ENCODE measurements at regions not wholly inside any gene's neighbourhood (a gene's known extent, or its start where the extent isn't known, plus 50 kb on each side); places are given as distances from the start of the nearest gene placed in this dataset.

GRCh38 chr10:44845361-44846175, 65.6 kb upstream of the TMEM72 start:
- Histone ChIP-seq H3K27me3 (ENCODE audit: control insufficient read depth in 2 of 2, insufficient read depth in 1 of 2, low read length in 1 of 2) (no peaks in the 10 kb centered on the region), H3K4me3 (ENCODE audit: low read length in 2 of 2) (no peak overlapping the region), H3K4me1 (ENCODE audit: control insufficient read depth in 2 of 2, insufficient read depth in 2 of 2, low read length in 2 of 2) (no peaks in the 10 kb centered on the region), H3K36me3 (ENCODE audit: control insufficient read depth in 2 of 2, insufficient read depth in 2 of 2, low read length in 1 of 2) (no peaks in the 10 kb centered on the region), H3K27ac (ENCODE audit: low read depth in 1 of 2, low read length in 1 of 2) (no peak overlapping the region), H3K9me3 (ENCODE audit: control insufficient read depth in 2 of 2, insufficient read depth in 1 of 2, low read length in 1 of 2) (no peaks in the 10 kb centered on the region)
- 90% methylated on average over 6 of the region's 6 CpGs for WGBS
- no peak for DNase-seq (ENCODE audit: low read depth in 6 of 9, low spot score in 9 of 9)

DNA sequence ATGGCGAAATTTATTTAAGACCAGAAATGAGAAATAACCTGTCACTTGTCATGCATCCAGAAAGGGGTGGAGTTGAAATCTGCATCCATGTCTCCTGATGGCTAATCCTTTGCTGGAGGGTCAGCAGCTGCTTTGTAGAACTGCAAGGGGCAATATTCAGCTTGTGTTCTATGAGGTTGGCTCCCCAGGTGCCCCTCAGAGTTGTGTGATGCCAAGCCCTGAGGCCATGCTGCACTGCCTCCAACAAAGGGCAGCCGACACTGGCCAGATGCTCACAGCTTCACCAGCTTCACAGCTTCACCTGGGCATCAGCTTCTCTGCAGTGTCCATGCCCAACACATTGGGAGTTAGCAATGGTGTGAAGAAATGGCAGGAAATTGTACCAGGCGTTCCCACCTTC, 64.0 kb upstream of the TMEM72 start:
- DNase-seq (ENCODE audit: low read depth in 6 of 9, low spot score in 9 of 9): no peak
- Histone ChIP-seq H3K4me1 (ENCODE audit: control insufficient read depth in 2 of 2, insufficient read depth in 2 of 2, low read length in 2 of 2) (no peaks in the 10 kb centered on the region), H3K36me3 (ENCODE audit: control insufficient read depth in 2 of 2, insufficient read depth in 2 of 2, low read length in 1 of 2) (no peaks in the 10 kb centered on the region), H3K27me3 (ENCODE audit: control insufficient read depth in 2 of 2, insufficient read depth in 1 of 2, low read length in 1 of 2) (no peaks in the 10 kb centered on the region), H3K9me3 (ENCODE audit: control insufficient read depth in 2 of 2, insufficient read depth in 1 of 2, low read length in 1 of 2) (no peaks in the 10 kb centered on the region), H3K4me3 (ENCODE audit: low read length in 2 of 2) (no peak overlapping the region), H3K27ac (ENCODE audit: low read depth in 1 of 2, low read length in 1 of 2) (no peak overlapping the region)
- WGBS: 100% methylated on average over 3 of the region's 3 CpGs

DNA sequence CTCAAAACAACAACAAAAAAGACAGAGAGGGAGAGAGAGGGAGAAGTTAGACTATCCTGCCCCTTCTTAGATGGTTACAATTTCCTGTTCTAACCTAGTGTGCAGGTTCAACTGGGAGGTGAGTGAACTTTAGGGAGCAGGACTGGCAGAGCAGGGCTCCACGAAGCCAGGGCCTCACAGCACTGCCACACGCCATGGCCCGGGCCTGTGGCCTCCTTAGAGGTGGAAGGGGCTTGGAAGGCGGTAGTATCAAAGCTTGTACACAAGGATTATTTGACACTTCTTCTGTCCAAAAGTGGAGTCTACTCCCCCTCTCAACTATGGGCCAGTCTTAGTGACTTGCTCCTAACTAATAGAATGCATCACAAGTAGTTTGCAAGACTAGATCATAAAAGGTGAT, 62.9 kb upstream of the TMEM72 start:
- H3K27me3 ChIP-seq (ENCODE audit: control insufficient read depth in 2 of 2, insufficient read depth in 1 of 2, low read length in 1 of 2): no peaks in the 10 kb centered on the region
- H3K27ac ChIP-seq (ENCODE audit: low read depth in 1 of 2, low read length in 1 of 2): no peak overlapping the region
- no peaks in the 10 kb centered on the region for H3K36me3 ChIP-seq (ENCODE audit: control insufficient read depth in 2 of 2, insufficient read depth in 2 of 2, low read length in 1 of 2)
- 96% methylated on average over 4 of the region's 4 CpGs for WGBS
- no peak for DNase-seq (ENCODE audit: low read depth in 6 of 9, low spot score in 9 of 9)
- no peaks in the 10 kb centered on the region for H3K9me3 ChIP-seq (ENCODE audit: control insufficient read depth in 2 of 2, insufficient read depth in 1 of 2, low read length in 1 of 2)
- H3K4me3 ChIP-seq (ENCODE audit: low read length in 2 of 2): no peak overlapping the region
- H3K4me1 ChIP-seq (ENCODE audit: control insufficient read depth in 2 of 2, insufficient read depth in 2 of 2, low read length in 2 of 2): no peaks in the 10 kb centered on the region

- peaks cover 0 to 3% of the 10 kb centered on the region in 2 donors for H3K27me3 ChIP-seq (ENCODE audit: control insufficient read depth in 2 of 2, insufficient read depth in 1 of 2, low read length in 1 of 2)
- H3K4me3 ChIP-seq (ENCODE audit: low read length in 2 of 2): no peak overlapping the region
- H3K27ac ChIP-seq (ENCODE audit: low read depth in 1 of 2, low read length in 1 of 2): no peak overlapping the region
- 92% methylated on average over 2 of the region's 2 CpGs for WGBS
- no peak for DNase-seq (ENCODE audit: low read depth in 6 of 9, low spot score in 9 of 9)
- H3K36me3 ChIP-seq (ENCODE audit: control insufficient read depth in 2 of 2, insufficient read depth in 2 of 2, low read length in 1 of 2): no peaks in the 10 kb centered on the region
- H3K4me1 ChIP-seq (ENCODE audit: control insufficient read depth in 2 of 2, insufficient read depth in 2 of 2, low read length in 2 of 2): no peaks in the 10 kb centered on the region
- no peaks in the 10 kb centered on the region for H3K9me3 ChIP-seq (ENCODE audit: control insufficient read depth in 2 of 2, insufficient read depth in 1 of 2, low read length in 1 of 2)
Observed at GRCh38 chr10:44849936-44850335, 61.2 kb upstream of the TMEM72 start.

- Histone ChIP-seq H3K4me1 (ENCODE audit: control insufficient read depth in 2 of 2, insufficient read depth in 2 of 2, low read length in 2 of 2) (no peaks in the 10 kb centered on the region), H3K27me3 (ENCODE audit: control insufficient read depth in 2 of 2, insufficient read depth in 1 of 2, low read length in 1 of 2) (peaks cover 0 to 4% of the 10 kb centered on the region in 2 donors), H3K9me3 (ENCODE audit: control insufficient read depth in 2 of 2, insufficient read depth in 1 of 2, low read length in 1 of 2) (no peaks in the 10 kb centered on the region), H3K4me3 (ENCODE audit: low read length in 2 of 2) (no peak overlapping the region), H3K36me3 (ENCODE audit: control insufficient read depth in 2 of 2, insufficient read depth in 2 of 2, low read length in 1 of 2) (no peaks in the 10 kb centered on the region), H3K27ac (ENCODE audit: low read depth in 1 of 2, low read length in 1 of 2) (no peak overlapping the region)
- DNase-seq (ENCODE audit: low read depth in 6 of 9, low spot score in 9 of 9): no peak
- 93% methylated on average over 8 of the region's 8 CpGs for WGBS
Observed at GRCh38 chr10:44850356-44850934, 60.7 kb upstream of the TMEM72 start.

GRCh38 chr10:44851413-44851812, 59.7 kb upstream of the TMEM72 start:
- H3K4me1 ChIP-seq (ENCODE audit: control insufficient read depth in 2 of 2, insufficient read depth in 2 of 2, low read length in 2 of 2): no peaks in the 10 kb centered on the region
- no peak for DNase-seq (ENCODE audit: low read depth in 6 of 9, low spot score in 9 of 9)
- no peaks in the 10 kb centered on the region for H3K36me3 ChIP-seq (ENCODE audit: control insufficient read depth in 2 of 2, insufficient read depth in 2 of 2, low read length in 1 of 2)
- WGBS: 98% methylated on average over 10 of the region's 10 CpGs
- H3K27ac ChIP-seq (ENCODE audit: low read depth in 1 of 2, low read length in 1 of 2): no peak overlapping the region
- H3K27me3 ChIP-seq (ENCODE audit: control insufficient read depth in 2 of 2, insufficient read depth in 1 of 2, low read length in 1 of 2): peaks cover 0 to 4% of the 10 kb centered on the region in 2 donors
- no peaks in the 10 kb centered on the region for H3K9me3 ChIP-seq (ENCODE audit: control insufficient read depth in 2 of 2, insufficient read depth in 1 of 2, low read length in 1 of 2)
- H3K4me3 ChIP-seq (ENCODE audit: low read length in 2 of 2): no peak overlapping the region

GRCh38 chr10:44851881-44852280, 59.3 kb upstream of the TMEM72 start:
- Histone ChIP-seq H3K9me3 (ENCODE audit: control insufficient read depth in 2 of 2, insufficient read depth in 1 of 2, low read length in 1 of 2) (no peaks in the 10 kb centered on the region), H3K27me3 (ENCODE audit: control insufficient read depth in 2 of 2, insufficient read depth in 1 of 2, low read length in 1 of 2) (peaks cover 0 to 4% of the 10 kb centered on the region in 2 donors), H3K4me3 (ENCODE audit: low read length in 2 of 2) (no peak overlapping the region), H3K27ac (ENCODE audit: low read depth in 1 of 2, low read length in 1 of 2) (no peak overlapping the region), H3K4me1 (ENCODE audit: control insufficient read depth in 2 of 2, insufficient read depth in 2 of 2, low read length in 2 of 2) (no peaks in the 10 kb centered on the region), H3K36me3 (ENCODE audit: control insufficient read depth in 2 of 2, insufficient read depth in 2 of 2, low read length in 1 of 2) (no peaks in the 10 kb centered on the region)
- DNase-seq (ENCODE audit: low read depth in 6 of 9, low spot score in 9 of 9): no peak
- 95% methylated on average over 8 of the region's 8 CpGs for WGBS

GRCh38 chr10:44853148-44853734, 57.9 kb upstream of the TMEM72 start:
- peak in 1 of 9 donors; percentile 45 for DNase-seq (ENCODE audit: low read depth in 6 of 9, low spot score in 9 of 9)
- H3K9me3 ChIP-seq (ENCODE audit: control insufficient read depth in 2 of 2, insufficient read depth in 1 of 2, low read length in 1 of 2): no peaks in the 10 kb centered on the region
- no peak overlapping the region for H3K4me3 ChIP-seq (ENCODE audit: low read length in 2 of 2)
- 59% methylated on average over 1 of the region's 1 CpG for WGBS
- no peaks in the 10 kb centered on the region for H3K36me3 ChIP-seq (ENCODE audit: control insufficient read depth in 2 of 2, insufficient read depth in 2 of 2, low read length in 1 of 2)
- no peak overlapping the region for H3K27ac ChIP-seq (ENCODE audit: low read depth in 1 of 2, low read length in 1 of 2)
- no peaks in the 10 kb centered on the region for H3K4me1 ChIP-seq (ENCODE audit: control insufficient read depth in 2 of 2, insufficient read depth in 2 of 2, low read length in 2 of 2)
- peaks cover 0 to 4% of the 10 kb centered on the region in 2 donors for H3K27me3 ChIP-seq (ENCODE audit: control insufficient read depth in 2 of 2, insufficient read depth in 1 of 2, low read length in 1 of 2)

DNA sequence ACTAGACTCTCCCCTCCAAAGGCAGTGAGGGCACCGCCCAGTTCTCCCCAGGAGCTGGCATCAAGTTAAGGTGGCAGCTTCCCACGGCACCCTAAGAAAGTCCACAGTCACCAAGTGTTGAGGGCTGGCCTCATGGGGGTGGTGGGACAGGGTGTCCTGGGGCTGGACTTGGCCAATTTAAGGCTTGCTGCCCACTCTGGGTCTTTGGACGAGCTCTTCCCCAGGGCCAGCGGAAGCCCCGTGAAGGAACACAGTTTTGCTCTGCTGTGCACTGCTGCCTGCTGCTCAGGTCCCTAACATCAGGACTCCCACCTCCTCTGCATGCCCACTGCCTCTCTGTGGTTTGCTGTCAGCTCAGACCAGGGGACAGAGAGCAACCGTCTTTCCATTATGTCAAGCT, 57.3 kb upstream of the TMEM72 start:
- DNase-seq (ENCODE audit: low read depth in 6 of 9, low spot score in 9 of 9): no peak
- H3K4me1 ChIP-seq (ENCODE audit: control insufficient read depth in 2 of 2, insufficient read depth in 2 of 2, low read length in 2 of 2): no peaks in the 10 kb centered on the region
- H3K4me3 ChIP-seq (ENCODE audit: low read length in 2 of 2): no peak overlapping the region
- peaks cover 0 to 4% of the 10 kb centered on the region in 2 donors for H3K27me3 ChIP-seq (ENCODE audit: control insufficient read depth in 2 of 2, insufficient read depth in 1 of 2, low read length in 1 of 2)
- no peaks in the 10 kb centered on the region for H3K36me3 ChIP-seq (ENCODE audit: control insufficient read depth in 2 of 2, insufficient read depth in 2 of 2, low read length in 1 of 2)
- no peak overlapping the region for H3K27ac ChIP-seq (ENCODE audit: low read depth in 1 of 2, low read length in 1 of 2)
- no peaks in the 10 kb centered on the region for H3K9me3 ChIP-seq (ENCODE audit: control insufficient read depth in 2 of 2, insufficient read depth in 1 of 2, low read length in 1 of 2)
- 97% methylated on average over 6 of the region's 6 CpGs for WGBS

Data from thymus (tissue), 11 donors.